ENCODE measurements at regions not wholly inside any gene's neighbourhood (a gene's known extent, or its start where the extent isn't known, plus 50 kb on each side); places are given as distances from the start of the nearest gene placed in this dataset.

DNA sequence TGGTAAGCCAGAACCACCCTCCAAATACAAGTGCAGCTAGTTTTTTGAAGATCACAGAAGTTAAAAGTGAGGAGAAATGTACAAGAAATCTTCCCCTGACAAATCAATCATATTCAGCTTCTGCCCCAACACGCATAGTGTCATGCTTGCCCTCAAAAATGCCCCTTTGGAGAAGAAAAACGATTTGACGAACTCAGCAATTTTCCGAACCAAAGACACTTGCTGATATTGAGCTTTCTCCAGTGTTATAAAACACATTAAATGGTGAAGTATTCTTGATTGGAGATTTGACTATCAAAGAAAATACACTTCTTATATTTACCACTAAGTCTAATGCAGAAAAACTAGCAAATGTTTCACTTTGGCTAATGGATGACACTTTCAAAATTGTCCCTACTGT is 195.5 kb downstream of the ETV1 start:
- ATAC-seq (ENCODE audit: low read depth) (no peak), DNase-seq (no peak)
- Mint-ChIP-seq H3K27me3 (no peaks in the 10 kb centered on the region), H3K9me3 (peaks cover 4% of the 10 kb centered on the region), H3K27ac (no peak overlapping the region), H3K4me3 (no peak overlapping the region), H3K36me3 (ENCODE audit: low read depth) (no peaks in the 10 kb centered on the region), H3K4me1 (no peaks in the 10 kb centered on the region)
- ChIA-PET CTCF (no interaction called here), POLR2A (no interaction called here)
- intact Hi-C loops (cut with micrococcal nuclease): no loop called here
- TF ChIP-seq, protein P1, sequence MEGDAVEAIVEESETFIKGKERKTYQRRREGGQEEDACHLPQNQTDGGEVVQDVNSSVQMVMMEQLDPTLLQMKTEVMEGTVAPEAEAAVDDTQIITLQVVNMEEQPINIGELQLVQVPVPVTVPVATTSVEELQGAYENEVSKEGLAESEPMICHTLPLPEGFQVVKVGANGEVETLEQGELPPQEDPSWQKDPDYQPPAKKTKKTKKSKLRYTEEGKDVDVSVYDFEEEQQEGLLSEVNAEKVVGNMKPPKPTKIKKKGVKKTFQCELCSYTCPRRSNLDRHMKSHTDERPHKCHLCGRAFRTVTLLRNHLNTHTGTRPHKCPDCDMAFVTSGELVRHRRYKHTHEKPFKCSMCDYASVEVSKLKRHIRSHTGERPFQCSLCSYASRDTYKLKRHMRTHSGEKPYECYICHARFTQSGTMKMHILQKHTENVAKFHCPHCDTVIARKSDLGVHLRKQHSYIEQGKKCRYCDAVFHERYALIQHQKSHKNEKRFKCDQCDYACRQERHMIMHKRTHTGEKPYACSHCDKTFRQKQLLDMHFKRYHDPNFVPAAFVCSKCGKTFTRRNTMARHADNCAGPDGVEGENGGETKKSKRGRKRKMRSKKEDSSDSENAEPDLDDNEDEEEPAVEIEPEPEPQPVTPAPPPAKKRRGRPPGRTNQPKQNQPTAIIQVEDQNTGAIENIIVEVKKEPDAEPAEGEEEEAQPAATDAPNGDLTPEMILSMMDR (IDR thresholded peaks at IDR 0.05): no peak

DNA sequence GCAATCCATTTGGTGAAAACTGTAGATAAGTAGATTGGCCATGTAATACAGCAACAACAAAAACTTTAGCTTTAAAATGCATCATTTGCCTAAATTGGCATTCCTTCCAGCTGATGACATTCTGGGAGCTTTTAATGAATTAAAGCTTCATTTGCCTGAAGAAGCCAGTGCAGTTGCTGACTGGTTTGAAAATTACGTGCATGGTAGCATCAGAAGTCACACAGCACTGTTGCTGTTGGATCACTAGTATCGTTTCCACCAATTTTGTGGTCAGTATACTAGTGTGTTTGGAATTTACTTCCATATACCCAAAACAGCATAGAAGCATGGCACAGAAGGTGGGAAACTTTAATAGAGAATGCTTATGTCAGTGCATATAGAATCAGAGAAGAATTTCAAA is 194.9 kb downstream of the ETV1 start:
- CTCF ChIA-PET: no interaction called here
- no peak for ATAC-seq (ENCODE audit: low read depth)
- no peak overlapping the region for H3K4me3 Mint-ChIP-seq

DNA sequence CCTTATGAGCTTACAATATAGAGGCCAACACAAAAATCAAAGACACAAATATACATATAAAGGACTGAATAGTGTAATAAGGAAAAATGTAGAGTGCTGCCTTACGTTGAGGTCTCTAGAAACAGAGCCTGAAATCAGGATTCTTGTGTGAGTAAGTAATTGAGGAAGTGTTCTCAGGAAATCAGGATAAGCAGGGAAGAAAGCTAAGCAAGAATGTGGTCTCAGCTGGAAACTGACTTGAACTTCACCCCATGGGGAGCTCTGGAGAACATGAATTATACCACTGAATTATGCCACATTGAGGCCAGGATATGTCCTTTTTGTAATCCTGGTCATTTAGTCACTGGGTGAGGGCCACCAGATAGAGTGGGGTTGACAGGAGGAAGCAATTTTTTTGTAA is 191.9 kb downstream of the ETV1 start:
- no peak for ATAC-seq (ENCODE audit: low read depth)
- Mint-ChIP-seq H3K27ac (no peak overlapping the region), H3K4me3 (no peak overlapping the region), H3K9me3 (peaks cover 2% of the 10 kb centered on the region), H3K36me3 (ENCODE audit: low read depth) (no peaks in the 10 kb centered on the region), H3K27me3 (no peaks in the 10 kb centered on the region), H3K4me1 (no peaks in the 10 kb centered on the region)
- ChIA-PET POLR2A (no interaction called here), CTCF (no interaction called here)
- TF ChIP-seq, protein P1 (IDR thresholded peaks at IDR 0.05): no peak
- DNase-seq: no peak
- intact Hi-C loops (cut with micrococcal nuclease): no loop called here

More for the DNA sequence above, 194.9 kb downstream of the ETV1 start:
- Mint-ChIP-seq H3K9me3 (peaks cover 4% of the 10 kb centered on the region), H3K36me3 (ENCODE audit: low read depth) (no peaks in the 10 kb centered on the region), H3K4me1 (no peaks in the 10 kb centered on the region), H3K27ac (no peak overlapping the region), H3K27me3 (no peaks in the 10 kb centered on the region)
- TF ChIP-seq, protein P1 (IDR thresholded peaks at IDR 0.05): no peak
- no peak for DNase-seq
- intact Hi-C loops (cut with micrococcal nuclease): no loop called here
- POLR2A ChIA-PET: no interaction called here

DNA sequence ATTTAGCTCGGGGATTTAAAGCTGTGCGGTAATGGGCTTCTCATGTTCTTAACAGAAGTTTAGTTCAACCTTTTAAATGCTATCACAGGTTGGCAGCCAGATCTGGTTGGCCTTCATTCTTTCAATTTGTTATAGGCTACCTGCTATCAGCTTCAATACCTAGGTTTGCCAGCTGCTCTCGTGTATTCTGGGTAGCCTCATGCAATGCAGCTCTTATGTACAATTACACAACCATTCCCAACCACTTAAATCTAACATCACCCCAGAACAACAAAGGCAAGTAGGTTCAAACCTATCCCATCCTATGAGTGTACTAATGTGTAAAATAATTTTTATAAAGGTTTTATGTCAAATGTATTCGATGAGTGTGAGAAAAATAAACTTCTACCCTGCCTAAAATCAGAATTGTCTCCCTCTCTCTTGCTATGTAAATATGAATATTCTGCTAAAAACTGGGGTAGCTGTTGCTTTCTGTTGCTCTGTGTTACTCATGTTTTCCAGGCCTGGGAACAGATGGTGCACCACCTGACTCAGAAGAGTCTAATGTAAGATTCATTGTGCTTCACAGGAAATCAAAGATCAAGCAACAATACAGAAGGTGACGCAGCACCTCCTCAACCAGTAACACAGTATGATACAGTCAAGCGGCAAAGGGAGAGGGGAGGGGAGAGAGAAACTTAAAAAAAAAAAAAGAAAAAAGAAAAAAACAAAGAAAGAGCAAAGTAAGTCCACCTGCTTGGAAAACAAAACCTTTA is 188.6 kb downstream of the ETV1 start:
- intact Hi-C loops (cut with micrococcal nuclease): no loop called here
- ATAC-seq (ENCODE audit: low read depth) (no peak), DNase-seq (no peak)
- ChIA-PET POLR2A (no interaction called here), CTCF (no interaction called here)
- TF ChIP-seq, protein P1 (IDR thresholded peaks at IDR 0.05): no peak
- Mint-ChIP-seq H3K27ac (no peak overlapping the region), H3K27me3 (no peaks in the 10 kb centered on the region), H3K36me3 (ENCODE audit: low read depth) (no peaks in the 10 kb centered on the region), H3K4me3 (no peak overlapping the region), H3K9me3 (peaks cover 7% of the 10 kb centered on the region), H3K4me1 (no peaks in the 10 kb centered on the region)

DNA sequence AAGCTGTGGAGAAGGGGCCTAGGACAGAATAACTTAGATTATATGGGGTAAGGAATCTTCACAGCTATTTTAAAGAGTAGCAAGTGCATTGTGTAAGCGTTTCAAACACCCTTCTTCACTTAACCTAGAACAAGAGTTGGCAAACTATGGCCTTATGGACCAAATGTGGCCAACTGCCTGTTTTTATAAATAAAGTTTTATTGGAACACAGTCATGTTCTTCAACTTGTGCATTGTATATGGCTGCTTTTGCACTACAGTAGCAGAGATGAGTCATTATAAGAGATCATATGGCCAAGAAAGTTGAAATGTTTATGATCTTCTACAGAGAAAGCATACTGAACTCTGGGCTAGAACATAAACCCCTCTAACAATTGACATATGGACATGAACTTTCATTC is 187.8 kb downstream of the ETV1 start:
- peaks cover 7% of the 10 kb centered on the region for H3K9me3 Mint-ChIP-seq
- CTCF ChIA-PET: no interaction called here
- H3K27ac Mint-ChIP-seq: no peak overlapping the region
- ATAC-seq (ENCODE audit: low read depth) (no peak), DNase-seq (no peak)
- H3K4me1 Mint-ChIP-seq: no peaks in the 10 kb centered on the region
- intact Hi-C loops (cut with micrococcal nuclease): no loop called here
- H3K4me3 Mint-ChIP-seq: no peak overlapping the region
- H3K27me3 Mint-ChIP-seq: no peaks in the 10 kb centered on the region
- H3K36me3 Mint-ChIP-seq (ENCODE audit: low read depth): no peaks in the 10 kb centered on the region
- TF ChIP-seq, protein P1 (IDR thresholded peaks at IDR 0.05): no peak
- POLR2A ChIA-PET: no interaction called here

Measured in activated B cell treated with CpG ODN at 0.5 μM for 24 hours (primary cell).